DND-41 (cell line): ENCODE measurements at regions not wholly inside any gene's neighbourhood (a gene's known extent, or its start where the extent isn't known, plus 50 kb on each side); places are given as distances from the start of the nearest gene placed in this dataset.
"Not testable (repeated sequence)": the region's sequence is repeated elsewhere in the genome, so short reads cannot be mapped to it uniquely, and the experiment has no call there.

Experiments used
- ATAC-seq: fragments of 200-7000 bp; cut with Tn5 transposase; 3 replicates; pipeline ENCODE4 v1.9.1; 2021; ENCODE audit warnings: low read depth; ENCODE audit not compliant: insufficient read depth
- DNase-seq: peaks from one replicate; pipeline ENCODE4 v3.0.0-alpha.2; 2020
- H2AFZ ChIP-seq: 2 replicates; pipeline ENCODE4 v1.6.0; 2012; ENCODE audit warnings: low read depth, low read length
- H3K27ac ChIP-seq: 2 replicates; pipeline ENCODE4 v1.5.1; 2012; ENCODE audit warnings: low read length, inconsistent platforms
- H3K27me3 ChIP-seq: fragments of 200-600 bp; sonication (generic); 2 replicates; pipeline ENCODE4 v1.6.0; 2012; ENCODE audit warnings: low read length, mild to moderate bottlenecking, inconsistent platforms; ENCODE audit not compliant: insufficient read depth, poor library complexity
- H3K36me3 ChIP-seq: 2 replicates; pipeline ENCODE4 v1.5.1; 2012; ENCODE audit warnings: low read length, inconsistent platforms; ENCODE audit not compliant: insufficient read depth
- H3K4me1 ChIP-seq: 2 replicates; pipeline ENCODE4 v1.5.1; 2012; ENCODE audit warnings: mild to moderate bottlenecking, low read length; ENCODE audit not compliant: insufficient read depth
- H3K4me2 ChIP-seq: 2 replicates; pipeline ENCODE4 v1.6.0; 2012; ENCODE audit warnings: mild to moderate bottlenecking, moderate library complexity, low read length, inconsistent platforms; ENCODE audit not compliant: insufficient read depth
- H3K4me3 ChIP-seq, 2 experiments: fragments of 200-600 bp in 1 of 2; shearing (Covaris generic) in 1 of 2; 2 replicates each; pipeline ENCODE4 v1.5.1; 2012 to 2016; ENCODE audit warnings: inconsistent platforms in 2 of 2, low read length in 2 of 2, mild to moderate bottlenecking in 2 of 2, low read depth in 1 of 2, moderate library complexity in 1 of 2
- H3K79me2 ChIP-seq: 2 replicates; pipeline ENCODE4 v1.6.0; 2012; ENCODE audit warnings: low read length, inconsistent platforms; ENCODE audit not compliant: insufficient read depth
- H3K9ac ChIP-seq: 2 replicates; pipeline ENCODE4 v1.6.0; 2012; ENCODE audit warnings: low read depth, mild to moderate bottlenecking, inconsistent platforms, low read length, moderate library complexity
- H3K9me3 ChIP-seq: 2 replicates; pipeline ENCODE4 v1.5.1; 2012; ENCODE audit warnings: low read length, moderate library complexity, mild to moderate bottlenecking, inconsistent platforms; ENCODE audit not compliant: insufficient read depth, severe bottlenecking
- H4K20me1 ChIP-seq: 2 replicates; pipeline ENCODE4 v1.6.0; 2012; ENCODE audit warnings: low read length; ENCODE audit not compliant: insufficient read depth
- EZH2 ChIP-seq: IDR thresholded peaks from 3 replicates; pipeline ENCODE4 v1.6.1; 2012; ENCODE audit warnings: borderline replicate concordance, low read depth, mild to moderate bottlenecking, moderate library complexity, low read length, inconsistent platforms; ENCODE audit not compliant: severe bottlenecking
- TF ChIP-seq, protein P1 (sequence below): IDR thresholded peaks from 2 replicates; pipeline ENCODE4 v1.5.1; 2012; ENCODE audit warnings: borderline replicate concordance, low read length, moderate library complexity, mild to moderate bottlenecking; ENCODE audit not compliant: poor library complexity, severe bottlenecking; ENCODE audit errors: extremely low read depth

DNA sequence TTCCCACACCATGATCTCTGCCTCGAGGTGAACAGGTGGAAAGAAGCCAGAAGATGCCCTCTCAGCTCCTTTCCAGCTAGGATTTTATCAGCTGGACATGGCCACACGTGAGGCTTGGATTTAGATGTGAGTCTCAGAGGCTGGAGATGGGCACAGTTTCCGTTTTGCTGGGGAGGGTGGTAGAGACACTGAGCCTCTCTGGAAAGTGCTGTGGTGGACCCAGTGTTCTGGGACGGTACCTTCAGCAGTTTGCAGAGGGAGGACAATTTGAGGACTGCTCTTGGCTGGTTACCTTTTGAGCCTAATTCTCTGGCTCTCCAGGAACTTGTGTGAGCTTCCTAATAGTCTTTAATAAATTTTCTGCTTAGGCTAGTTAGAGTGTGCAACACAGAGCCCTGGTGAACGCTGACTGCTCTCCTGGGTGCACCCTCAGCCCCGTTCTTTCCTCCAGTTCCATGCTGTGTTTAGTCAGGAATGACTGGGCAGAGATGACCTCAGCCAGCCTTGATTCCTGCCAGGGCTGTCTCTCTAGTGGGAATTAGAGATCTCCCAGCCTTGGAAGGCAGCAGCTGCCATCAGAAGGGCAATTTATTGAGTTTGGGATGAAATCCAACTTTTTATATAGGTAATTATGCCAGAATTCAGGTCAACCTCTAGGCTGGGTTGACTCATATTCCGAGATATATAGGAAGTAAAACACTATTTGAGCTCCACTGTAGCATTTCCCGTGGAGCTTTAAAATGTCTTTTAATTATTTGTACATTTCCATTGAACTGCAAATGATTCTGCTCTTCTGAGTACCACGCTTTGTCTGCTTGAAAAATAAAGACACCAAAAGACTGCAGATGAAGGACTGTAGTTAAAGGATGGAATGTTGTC lies 103.9 kb downstream of the GATA3 start:
- Histone ChIP-seq H3K27ac (no peak overlapping the region), H3K4me2 (no peak overlapping the region), H3K9ac (no peak overlapping the region), H4K20me1 (no peaks in the 10 kb centered on the region), H3K4me3 (no peak overlapping the region), H3K27me3 (no peaks in the 10 kb centered on the region), H3K4me1 (peaks cover 15% of the 10 kb centered on the region), H3K9me3 (no peaks in the 10 kb centered on the region), H2AFZ (no peak overlapping the region), H3K36me3 (no peaks in the 10 kb centered on the region), H3K79me2 (no peaks in the 10 kb centered on the region)
- DNase-seq, result no peak
- no peak for TF ChIP-seq EZH2
- TF ChIP-seq, protein P1, sequence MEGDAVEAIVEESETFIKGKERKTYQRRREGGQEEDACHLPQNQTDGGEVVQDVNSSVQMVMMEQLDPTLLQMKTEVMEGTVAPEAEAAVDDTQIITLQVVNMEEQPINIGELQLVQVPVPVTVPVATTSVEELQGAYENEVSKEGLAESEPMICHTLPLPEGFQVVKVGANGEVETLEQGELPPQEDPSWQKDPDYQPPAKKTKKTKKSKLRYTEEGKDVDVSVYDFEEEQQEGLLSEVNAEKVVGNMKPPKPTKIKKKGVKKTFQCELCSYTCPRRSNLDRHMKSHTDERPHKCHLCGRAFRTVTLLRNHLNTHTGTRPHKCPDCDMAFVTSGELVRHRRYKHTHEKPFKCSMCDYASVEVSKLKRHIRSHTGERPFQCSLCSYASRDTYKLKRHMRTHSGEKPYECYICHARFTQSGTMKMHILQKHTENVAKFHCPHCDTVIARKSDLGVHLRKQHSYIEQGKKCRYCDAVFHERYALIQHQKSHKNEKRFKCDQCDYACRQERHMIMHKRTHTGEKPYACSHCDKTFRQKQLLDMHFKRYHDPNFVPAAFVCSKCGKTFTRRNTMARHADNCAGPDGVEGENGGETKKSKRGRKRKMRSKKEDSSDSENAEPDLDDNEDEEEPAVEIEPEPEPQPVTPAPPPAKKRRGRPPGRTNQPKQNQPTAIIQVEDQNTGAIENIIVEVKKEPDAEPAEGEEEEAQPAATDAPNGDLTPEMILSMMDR, result no peak
- no peak for ATAC-seq

- H3K9ac ChIP-seq, result no peak overlapping the region
- no peak for DNase-seq
- H4K20me1 ChIP-seq, result no peaks in the 10 kb centered on the region
- H3K4me1 ChIP-seq, result peaks cover 7% of the 10 kb centered on the region
- no peaks in the 10 kb centered on the region for H3K36me3 ChIP-seq
- H3K9me3 ChIP-seq, result no peaks in the 10 kb centered on the region
- no peak overlapping the region for H2AFZ ChIP-seq
- TF ChIP-seq, protein P1, result no peak
- TF ChIP-seq EZH2, result no peak
- no peak; the same call in 2 of the 3 replicates for ATAC-seq
- no peak overlapping the region for H3K4me3 ChIP-seq
- H3K4me2 ChIP-seq, result no peak overlapping the region
- no peak overlapping the region for H3K27ac ChIP-seq
- no peaks in the 10 kb centered on the region for H3K79me2 ChIP-seq
- no peaks in the 10 kb centered on the region for H3K27me3 ChIP-seq
Measured at GRCh38 chr10:8159341-8160165, 105.1 kb downstream of the GATA3 start.

DNA sequence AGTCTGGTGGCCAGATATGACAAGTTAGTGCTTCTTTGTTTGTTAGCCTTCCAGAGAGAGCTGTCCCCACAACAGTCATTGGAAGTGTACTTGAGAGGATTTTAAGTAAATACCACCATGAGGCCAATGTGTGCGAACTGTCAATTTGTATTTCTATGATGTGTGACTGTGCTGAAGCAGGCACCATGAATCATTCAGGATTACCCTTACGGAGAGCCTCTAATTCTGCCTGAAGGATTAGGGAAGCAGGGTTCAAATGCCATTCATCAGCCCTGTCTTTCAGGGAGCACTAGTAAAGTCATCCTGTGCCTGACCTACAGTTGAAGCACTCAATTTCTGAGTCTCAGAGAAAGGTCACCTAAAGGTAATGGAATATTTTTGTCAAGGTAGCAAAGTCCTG lies 109.3 kb downstream of the GATA3 start:
- H3K27ac ChIP-seq, result no peak overlapping the region
- no peak overlapping the region for H3K4me3 ChIP-seq
- no peak for ATAC-seq
- H3K79me2 ChIP-seq, result no peaks in the 10 kb centered on the region
- no peaks in the 10 kb centered on the region for H4K20me1 ChIP-seq
- peaks cover 7% of the 10 kb centered on the region for H3K4me1 ChIP-seq
- DNase-seq, result no peak
- H3K9ac ChIP-seq, result no peak overlapping the region
- H3K36me3 ChIP-seq, result no peaks in the 10 kb centered on the region
- no peak overlapping the region for H3K4me2 ChIP-seq
- H3K9me3 ChIP-seq, result peaks cover 16% of the 10 kb centered on the region
- TF ChIP-seq, protein P1, result no peak
- no peak for TF ChIP-seq EZH2
- no peak overlapping the region for H2AFZ ChIP-seq
- no peaks in the 10 kb centered on the region for H3K27me3 ChIP-seq

DNA sequence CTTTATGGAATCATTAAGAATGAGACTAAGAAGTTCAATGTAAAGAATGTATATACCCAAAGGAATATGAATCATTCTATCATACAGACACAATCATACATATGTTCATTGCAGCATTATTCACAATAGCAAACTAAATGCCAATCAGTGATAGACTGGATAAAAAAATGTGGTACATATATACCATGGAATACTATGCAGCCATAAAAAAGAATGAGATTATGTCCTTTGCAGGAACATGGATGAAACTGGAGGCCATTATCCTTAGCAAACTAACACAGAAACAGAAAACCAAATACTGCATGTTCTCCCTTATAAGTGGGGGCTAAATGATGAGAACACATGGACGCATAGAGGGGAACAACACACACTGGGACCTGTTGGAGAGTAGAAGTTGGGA lies 110.2 kb downstream of the GATA3 start:
- H3K4me3 ChIP-seq, H3K79me2 ChIP-seq, H3K36me3 ChIP-seq, DNase-seq, H2AFZ ChIP-seq, H3K9ac ChIP-seq, H3K4me2 ChIP-seq, H4K20me1 ChIP-seq, H3K27ac ChIP-seq, ATAC-seq, H3K27me3 ChIP-seq, H3K4me1 ChIP-seq: not testable (repeated sequence)
- H3K9me3 ChIP-seq, result peaks cover 23% of the 10 kb centered on the region
